GM12865 (cell line): ENCODE measurements at regions not wholly inside any gene's neighbourhood (a gene's known extent, or its start where the extent isn't known, plus 50 kb on each side); places are given as distances from the start of the nearest gene placed in this dataset.

Experiments
- DNase-seq: peaks from one replicate; pipeline ENCODE4 v3.0.0; 2010; ENCODE audit warnings: low read depth
- H3K4me3 ChIP-seq: 2 replicates; pipeline ENCODE4 v1.5.1; 2011; ENCODE audit warnings: mild to moderate bottlenecking, low read depth, low read length, control low read depth
- CTCF ChIP-seq: IDR thresholded peaks from 2 replicates; pipeline ENCODE4 v1.5.1; 2011; ENCODE audit warnings: low read length, control low read depth, low read depth, inconsistent platforms; ENCODE audit not compliant: insufficient read depth; ENCODE audit errors: missing control alignments

GRCh38 chr1:201670517-201670916 lies 131.6 kb downstream of the NAV1 start:
- TF ChIP-seq CTCF: no peak
- no peak overlapping the region for H3K4me3 ChIP-seq
- DNase-seq: no peak

- no peak for DNase-seq
- H3K4me3 ChIP-seq: no peak overlapping the region
- TF ChIP-seq CTCF: no peak
Observed at GRCh38 chr1:201672685-201673084, 133.8 kb downstream of the NAV1 start.

- no peak overlapping the region for H3K4me3 ChIP-seq
- TF ChIP-seq CTCF: no peak
- no peak for DNase-seq
Observed at GRCh38 chr1:201673093-201673492, 134.2 kb downstream of the NAV1 start.

- no peak for DNase-seq
- H3K4me3 ChIP-seq: no peak overlapping the region
- no peak for TF ChIP-seq CTCF
Observed at GRCh38 chr1:201673915-201674314, 135.0 kb downstream of the NAV1 start.

- no peak for TF ChIP-seq CTCF
- no peak overlapping the region for H3K4me3 ChIP-seq
- DNase-seq: no peak
Observed at GRCh38 chr1:201675143-201675542, 136.2 kb downstream of the NAV1 start.

GRCh38 chr1:201676197-201676596 lies 137.3 kb downstream of the NAV1 start:
- no peak for DNase-seq
- H3K4me3 ChIP-seq: no peak overlapping the region
- no peak for TF ChIP-seq CTCF

GRCh38 chr1:201676641-201677040 lies 137.7 kb downstream of the NAV1 start:
- H3K4me3 ChIP-seq: no peak overlapping the region
- no peak for DNase-seq
- no peak for TF ChIP-seq CTCF
